ENCODE measurements at regions not wholly inside any gene's neighbourhood (a gene's known extent, or its start where the extent isn't known, plus 50 kb on each side); places are given as distances from the start of the nearest gene placed in this dataset.

GRCh38 chr4:111510535-111510934 is 634.7 kb upstream of the FAM241A start:
- no peaks in the 10 kb centered on the region for H3K9me3 ChIP-seq (ENCODE audit: control extremely low read depth in 1 of 3, control insufficient read depth in 2 of 3, insufficient read depth in 1 of 3, low read length in 2 of 3)
- Mint-ChIP-seq H3K27me3 (no peaks in the 10 kb centered on the region), H3K27ac (no peak overlapping the region), H3K4me3 (no peak overlapping the region), H3K9me3 (ENCODE audit: insufficient read depth) (no peaks in the 10 kb centered on the region), H3K4me1 (no peaks in the 10 kb centered on the region)
- no peak overlapping the region for H3K4me3 ChIP-seq (ENCODE audit: control extremely low read depth in 1 of 5, extremely low read depth in 1 of 5, insufficient read depth in 1 of 5, low read depth in 2 of 5, low read length in 4 of 5)
- H3K27ac ChIP-seq (ENCODE audit: low read length in 2 of 2): no peak overlapping the region
- H3K79me2 ChIP-seq (ENCODE audit: control insufficient read depth, insufficient read depth, low read length): no peaks in the 10 kb centered on the region
- intact Hi-C loops (cut with micrococcal nuclease): no loop called here
- ChIA-PET POLR2A (no interaction called here), CTCF (no interaction called here)
- no peaks in the 10 kb centered on the region for H3K36me3 ChIP-seq (replicated peaks in 1 of 2; ENCODE audit: control extremely low read depth in 1 of 2, control insufficient read depth in 1 of 2, extremely low read depth in 1 of 2, insufficient read depth in 2 of 2, low read length in 1 of 2)
- H3K27me3 ChIP-seq (replicated peaks in 1 of 4; ENCODE audit: control extremely low read depth in 1 of 4, control insufficient read depth in 3 of 4, insufficient read depth in 4 of 4, low read length in 3 of 4): no peaks in the 10 kb centered on the region
- no peaks in the 10 kb centered on the region for H3K4me1 ChIP-seq (ENCODE audit: control insufficient read depth in 2 of 2, insufficient read depth in 2 of 2, low read length in 2 of 2)
- DNase-seq: no peak
- no peak overlapping the region for H3K4me2 ChIP-seq (replicated peaks; ENCODE audit: low read depth, low read length, poor library complexity, severe bottlenecking)
- TF ChIP-seq, protein P1, sequence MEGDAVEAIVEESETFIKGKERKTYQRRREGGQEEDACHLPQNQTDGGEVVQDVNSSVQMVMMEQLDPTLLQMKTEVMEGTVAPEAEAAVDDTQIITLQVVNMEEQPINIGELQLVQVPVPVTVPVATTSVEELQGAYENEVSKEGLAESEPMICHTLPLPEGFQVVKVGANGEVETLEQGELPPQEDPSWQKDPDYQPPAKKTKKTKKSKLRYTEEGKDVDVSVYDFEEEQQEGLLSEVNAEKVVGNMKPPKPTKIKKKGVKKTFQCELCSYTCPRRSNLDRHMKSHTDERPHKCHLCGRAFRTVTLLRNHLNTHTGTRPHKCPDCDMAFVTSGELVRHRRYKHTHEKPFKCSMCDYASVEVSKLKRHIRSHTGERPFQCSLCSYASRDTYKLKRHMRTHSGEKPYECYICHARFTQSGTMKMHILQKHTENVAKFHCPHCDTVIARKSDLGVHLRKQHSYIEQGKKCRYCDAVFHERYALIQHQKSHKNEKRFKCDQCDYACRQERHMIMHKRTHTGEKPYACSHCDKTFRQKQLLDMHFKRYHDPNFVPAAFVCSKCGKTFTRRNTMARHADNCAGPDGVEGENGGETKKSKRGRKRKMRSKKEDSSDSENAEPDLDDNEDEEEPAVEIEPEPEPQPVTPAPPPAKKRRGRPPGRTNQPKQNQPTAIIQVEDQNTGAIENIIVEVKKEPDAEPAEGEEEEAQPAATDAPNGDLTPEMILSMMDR (IDR thresholded peaks at IDR 0.05): no peak
- TF ChIP-seq EZH2 (IDR thresholded peaks at IDR 0.05; ENCODE audit: borderline replicate concordance, insufficient read depth, low read depth, low read length, poor library complexity, severe bottlenecking): no peak
- no peak overlapping the region for H2AFZ ChIP-seq (ENCODE audit: insufficient read depth, low read depth, low read length, poor library complexity, severe bottlenecking)
- no peaks in the 10 kb centered on the region for H4K20me1 ChIP-seq (ENCODE audit: control insufficient read depth, insufficient read depth, low read length, poor library complexity, severe bottlenecking)
- ATAC-seq (ENCODE audit: low read depth): no peak
- no peak overlapping the region for H3K9ac ChIP-seq (ENCODE audit: low read length)

- H4K20me1 ChIP-seq (ENCODE audit: control insufficient read depth, insufficient read depth, low read length, poor library complexity, severe bottlenecking): no peaks in the 10 kb centered on the region
- no peaks in the 10 kb centered on the region for H3K27me3 Mint-ChIP-seq
- H2AFZ ChIP-seq (ENCODE audit: insufficient read depth, low read depth, low read length, poor library complexity, severe bottlenecking): no peak overlapping the region
- DNase-seq (no peak), ATAC-seq (ENCODE audit: low read depth) (no peak)
- POLR2A ChIA-PET: no interaction called here
- WGBS (ENCODE audit: insufficient coverage): no CpG with 5 or more reads among the region's 5 CpGs
- no peaks in the 10 kb centered on the region for H3K9me3 ChIP-seq (ENCODE audit: control extremely low read depth in 1 of 3, control insufficient read depth in 2 of 3, insufficient read depth in 1 of 3, low read length in 2 of 3)
- no peak overlapping the region for H3K9ac ChIP-seq (ENCODE audit: low read length)
- H3K4me1 Mint-ChIP-seq: no peaks in the 10 kb centered on the region
- H3K27me3 ChIP-seq (replicated peaks in 1 of 4; ENCODE audit: control extremely low read depth in 1 of 4, control insufficient read depth in 3 of 4, insufficient read depth in 4 of 4, low read length in 3 of 4): no peaks in the 10 kb centered on the region
- no peaks in the 10 kb centered on the region for H3K9me3 Mint-ChIP-seq (ENCODE audit: insufficient read depth)
- no peaks in the 10 kb centered on the region for H3K4me1 ChIP-seq (ENCODE audit: control insufficient read depth in 2 of 2, insufficient read depth in 2 of 2, low read length in 2 of 2)
- CTCF ChIA-PET: no interaction called here
- H3K27ac Mint-ChIP-seq: no peak overlapping the region
- no peaks in the 10 kb centered on the region for H3K36me3 ChIP-seq (replicated peaks in 1 of 2; ENCODE audit: control extremely low read depth in 1 of 2, control insufficient read depth in 1 of 2, extremely low read depth in 1 of 2, insufficient read depth in 2 of 2, low read length in 1 of 2)
- no peaks in the 10 kb centered on the region for H3K79me2 ChIP-seq (ENCODE audit: control insufficient read depth, insufficient read depth, low read length)
- H3K27ac ChIP-seq (ENCODE audit: low read length in 2 of 2): no peak overlapping the region
- no peak overlapping the region for H3K4me3 Mint-ChIP-seq
- intact Hi-C loops (cut with micrococcal nuclease): no loop called here
- no peak overlapping the region for H3K4me2 ChIP-seq (replicated peaks; ENCODE audit: low read depth, low read length, poor library complexity, severe bottlenecking)
- TF ChIP-seq, protein P1 (IDR thresholded peaks at IDR 0.05): no peak
- no peak for TF ChIP-seq EZH2 (IDR thresholded peaks at IDR 0.05; ENCODE audit: borderline replicate concordance, insufficient read depth, low read depth, low read length, poor library complexity, severe bottlenecking)
- no peak overlapping the region for H3K4me3 ChIP-seq (ENCODE audit: control extremely low read depth in 1 of 5, extremely low read depth in 1 of 5, insufficient read depth in 1 of 5, low read depth in 2 of 5, low read length in 4 of 5)
Measured at GRCh38 chr4:111512081-111512783, 633.0 kb upstream of the FAM241A start.

Data from B cell (primary cell).